ENCODE measurements at regions not wholly inside any gene's neighbourhood (a gene's known extent, or its start where the extent isn't known, plus 50 kb on each side); places are given as distances from the start of the nearest gene placed in this dataset.
"Not testable (repeated sequence)": the region's sequence is repeated elsewhere in the genome, so short reads cannot be mapped to it uniquely, and the experiment has no call there.

- no peak for TF ChIP-seq CTCF (IDR thresholded peaks at IDR 0.05)
- no peaks in the 10 kb centered on the region for H3K27me3 ChIP-seq
- no peaks in the 10 kb centered on the region for H3K36me3 ChIP-seq
- intact Hi-C loops (cut with DNase I), result no loop called here
- no peak overlapping the region for H3K4me3 ChIP-seq
- 91 to 92% methylated on average over 5 of the region's 5 CpGs for WGBS, 2 donors
- no peak overlapping the region for H3K27ac ChIP-seq
- no peak for DNase-seq
- no peaks in the 10 kb centered on the region for H3K9me3 ChIP-seq
- H3K4me1 ChIP-seq, result peaks cover 0 to 4% (median 0%) of the 10 kb centered on the region in 9 donors
- no peak for ATAC-seq
These were observed 237.9 kb downstream of the USP25 start for GRCh38 chr21:15967661-15968060.

GRCh38 chr21:15968776-15969310, 239.1 kb downstream of the USP25 start:
- TF ChIP-seq CTCF (IDR thresholded peaks at IDR 0.05), result no peak
- WGBS, 2 donors, result 73 to 74% methylated on average over 1 of the region's 1 CpG
- intact Hi-C loops (cut with DNase I), result no loop called here

GRCh38 chr21:15976807-15977206, 247.0 kb downstream of the USP25 start:
- no peak overlapping the region for H3K4me3 ChIP-seq
- H3K4me1 ChIP-seq, result no peaks in the 10 kb centered on the region
- H3K27me3 ChIP-seq, result no peaks in the 10 kb centered on the region
- H3K36me3 ChIP-seq, result no peaks in the 10 kb centered on the region
- WGBS, 2 donors, result 42 to 54% methylated on average over 1 of the region's 1 CpG
- no peaks in the 10 kb centered on the region for H3K9me3 ChIP-seq
- no peak overlapping the region for H3K27ac ChIP-seq
- TF ChIP-seq CTCF (IDR thresholded peaks at IDR 0.05), result peak in 3 of 9 donors; percentile 7 to 22 (median 19)
- DNase-seq (no peak), ATAC-seq (no peak)
- intact Hi-C loops (cut with DNase I), result no loop called here

More at GRCh38 chr21:15968776-15969310, 239.1 kb downstream of the USP25 start:
- H3K36me3 ChIP-seq, result no peaks in the 10 kb centered on the region
- no peak for DNase-seq
- peaks cover 0 to 4% (median 0%) of the 10 kb centered on the region in 9 donors for H3K4me1 ChIP-seq
- H3K4me3 ChIP-seq, result no peak overlapping the region
- no peak for ATAC-seq
- no peaks in the 10 kb centered on the region for H3K27me3 ChIP-seq
- no peaks in the 10 kb centered on the region for H3K9me3 ChIP-seq
- H3K27ac ChIP-seq, result no peak overlapping the region

GRCh38 chr21:15978215-15978738, 248.5 kb downstream of the USP25 start:
- ATAC-seq (no peak), DNase-seq (no peak)
- Histone ChIP-seq H3K27ac (no peak overlapping the region), H3K9me3 (no peaks in the 10 kb centered on the region), H3K4me3 (no peak overlapping the region), H3K27me3 (no peaks in the 10 kb centered on the region), H3K36me3 (no peaks in the 10 kb centered on the region), H3K4me1 (no peaks in the 10 kb centered on the region)
- no peak for TF ChIP-seq CTCF (IDR thresholded peaks at IDR 0.05)
- 37 to 40% methylated on average over 3 of the region's 3 CpGs for WGBS, 2 donors
- intact Hi-C loops (cut with DNase I), result no loop called here

GRCh38 chr21:15979493-15979892, 249.7 kb downstream of the USP25 start:
- H3K27me3 ChIP-seq; DNase-seq; H3K9me3 ChIP-seq; intact Hi-C loops (cut with DNase I); H3K4me3 ChIP-seq; ATAC-seq; H3K36me3 ChIP-seq; H3K4me1 ChIP-seq; H3K27ac ChIP-seq: not testable (repeated sequence)
- 96 to 98% methylated on average over 6 of the region's 6 CpGs for WGBS, 2 donors
